Endothelial cell of umbilical vein (primary cell): ENCODE measurements at regions not wholly inside any gene's neighbourhood (a gene's known extent, or its start where the extent isn't known, plus 50 kb on each side); places are given as distances from the start of the nearest gene placed in this dataset.

Experiments
- BruUV-seq: library from RNA; stranded (reverse); fragments of 400-500 nt; replicated peaks from 2 replicates; lab custom pipeline; 2021; lab: Mats Ljungman, UMichigan
- CTCF ChIA-PET: fragments of 300-600, 350-600 bp; sonication (Branson Sonifier 250); formaldehyde crosslinking; loops from one replicate; lab custom pipeline; 2021; ENCODE audit warnings: antibody characterized with exemption, inconsistent platforms; lab: Charles Lee
- POLR2A ChIA-PET: fragments of 300-600, 350-600 bp; sonication (Branson Sonifier 250); formaldehyde crosslinking; loops from one replicate; lab custom pipeline; 2021; ENCODE audit warnings: antibody characterized with exemption, inconsistent platforms; lab: Charles Lee
- DNase-seq: peaks from one replicate; pipeline ENCODE4 v3.0.0-alpha.2; 2011; ENCODE audit warnings: low read depth, low spot score
- FAIRE-seq: peaks from 2 replicates; lab custom pipeline; 2011; peaks lifted over from hg19 to GRCh38; lab: Jason Lieb, UNC
- H2AFZ ChIP-seq: 2 replicates; pipeline ENCODE4 v1.6.0; 2012; ENCODE audit warnings: low read depth, low read length, control low read depth, inconsistent platforms
- H3K27ac ChIP-seq: 2 replicates; pipeline ENCODE4 v1.5.1; 2011; ENCODE audit warnings: low read depth, mild to moderate bottlenecking, control low read depth, low read length, moderate library complexity; ENCODE audit not compliant: insufficient read depth
- H3K27me3 ChIP-seq, 2 experiments: 2 replicates each; pipeline versions ENCODE4 v1.6.0 to v1.6.1; 2011; ENCODE audit warnings: low read length in 2 of 2, mixed read lengths in 1 of 2; ENCODE audit not compliant: control insufficient read depth in 2 of 2, insufficient read depth in 2 of 2
- H3K36me3 ChIP-seq, 2 experiments: 2 replicates in 1 of 2; 3 replicates in 1 of 2; pipeline ENCODE4 v1.5.1; 2011; ENCODE audit warnings: low read length in 2 of 2, mild to moderate bottlenecking in 1 of 2, moderate library complexity in 1 of 2; ENCODE audit not compliant: control insufficient read depth in 2 of 2, insufficient read depth in 2 of 2; ENCODE audit errors: extremely low read depth in 1 of 2
- H3K4me1 ChIP-seq: 3 replicates; pipeline ENCODE4 v1.5.1; 2011; ENCODE audit warnings: mild to moderate bottlenecking, low read length; ENCODE audit not compliant: control insufficient read depth, insufficient read depth; ENCODE audit errors: extremely low read depth
- H3K4me2 ChIP-seq: 2 replicates; pipeline ENCODE4 v1.6.1; 2011; ENCODE audit warnings: low read length, control low read depth, mixed read lengths; ENCODE audit not compliant: insufficient read depth
- H3K4me3 ChIP-seq, 3 experiments: fragments of 200-600 bp in 1 of 3; sonication (generic), shearing (Covaris generic) in 1 of 3; replicated peaks in 1 of 3; 2 replicates each; pipeline ENCODE4 v1.5.1; 2011 to 2016; ENCODE audit warnings: control low read depth in 3 of 3, low read length in 3 of 3, mild to moderate bottlenecking in 2 of 3, inconsistent platforms in 1 of 3, low read depth in 1 of 3, moderate library complexity in 1 of 3; ENCODE audit not compliant: insufficient read depth in 1 of 3
- H3K79me2 ChIP-seq: 2 replicates; pipeline ENCODE4 v1.6.0; 2012; ENCODE audit warnings: low read length, inconsistent platforms; ENCODE audit not compliant: control insufficient read depth, insufficient read depth
- H3K9ac ChIP-seq: replicated peaks from 2 replicates; pipeline ENCODE3; 2011; ENCODE audit warnings: low read length, control low read depth; ENCODE audit not compliant: insufficient read depth; ENCODE audit errors: extremely low read depth
- H3K9me1 ChIP-seq: replicated peaks from 3 replicates; pipeline ENCODE4 v1.6.0; 2011; ENCODE audit warnings: mild to moderate bottlenecking, low read length; ENCODE audit not compliant: control insufficient read depth, insufficient read depth; ENCODE audit errors: extremely low read depth
- H3K9me3 ChIP-seq: replicated peaks from 2 replicates; pipeline ENCODE4 v1.5.1; 2012; ENCODE audit warnings: low read length, inconsistent platforms; ENCODE audit not compliant: control insufficient read depth, insufficient read depth
- H4K20me1 ChIP-seq: replicated peaks from 2 replicates; pipeline ENCODE3; 2011; ENCODE audit warnings: mild to moderate bottlenecking, low read length; ENCODE audit not compliant: control insufficient read depth, insufficient read depth; ENCODE audit errors: extremely low read depth
- CTCF ChIP-seq, 2 donors: IDR thresholded peaks; 1 replicate in 1 of 2; 2 replicates in 1 of 2; pipeline ENCODE4 v1.5.1; 2011; ENCODE audit warnings: low read length in 2 of 2, mild to moderate bottlenecking in 2 of 2, moderate library complexity in 2 of 2, control low read depth in 1 of 2, inconsistent platforms in 1 of 2, low read depth in 1 of 2; ENCODE audit not compliant: insufficient read depth in 1 of 2; ENCODE audit errors: extremely low read depth in 1 of 2
- EZH2 ChIP-seq: IDR thresholded peaks from 2 replicates; pipeline ENCODE4 v1.6.1; 2012; ENCODE audit warnings: borderline replicate concordance, low read depth, mild to moderate bottlenecking, moderate library complexity, low read length, inconsistent platforms; ENCODE audit not compliant: severe bottlenecking
- FOS ChIP-seq: IDR thresholded peaks from 2 replicates; pipeline ENCODE4 v1.6.1; 2011; ENCODE audit warnings: mild to moderate bottlenecking, low read length, moderate library complexity, borderline replicate concordance; ENCODE audit not compliant: insufficient read depth
- GATA2 ChIP-seq: IDR thresholded peaks from 2 replicates; pipeline ENCODE4 v1.7.0; 2011; ENCODE audit warnings: low read depth, mild to moderate bottlenecking, moderate library complexity, mixed read lengths, low read length; ENCODE audit not compliant: insufficient read length, insufficient read depth
- JUN ChIP-seq: IDR thresholded peaks from 2 replicates; pipeline ENCODE4 v1.6.1; 2011; ENCODE audit warnings: borderline replicate concordance, low read depth; ENCODE audit not compliant: insufficient read length, insufficient read depth
- MAX ChIP-seq: IDR thresholded peaks from 2 replicates; pipeline ENCODE4 v1.6.1; 2011; ENCODE audit not compliant: insufficient read depth, insufficient read length
- MYC ChIP-seq: IDR thresholded peaks from one replicate; pipeline ENCODE4 v1.6.1; 2011; ENCODE audit warnings: mild to moderate bottlenecking, low read depth, low read length
- POLR2A ChIP-seq: IDR thresholded peaks from 2 replicates; pipeline ENCODE4 v1.6.1; 2012; ENCODE audit warnings: low read depth, mild to moderate bottlenecking, control low read depth, low read length
- POLR2AphosphoS5 ChIP-seq: IDR thresholded peaks from 2 replicates; pipeline ENCODE4 v1.6.1; 2012; ENCODE audit warnings: low read depth, mild to moderate bottlenecking, control low read depth, low read length, moderate library complexity; ENCODE audit not compliant: insufficient read depth
- dilution Hi-C: fragments of 300-500 bp; cut with MboI; formaldehyde crosslinking; loops from one replicate; pipeline ENCODE4 v1.15.0; 2019; ENCODE audit warnings: low sequenced_read_pairs; ENCODE audit not compliant: extremely low pct_ligation_motif_present
- intact Hi-C: fragments of 100-400 bp; cut with micrococcal nuclease; formaldehyde crosslinking; loops from one replicate; pipeline ENCODE4 v1.10.0; 2022

- H3K27ac ChIP-seq = no peak overlapping the region
- intact Hi-C loops = no loop called here
- no peaks in the 10 kb centered on the region for H3K9me3 ChIP-seq
- BruUV-seq = no TSS peak
- TF ChIP-seq CTCF (IDR thresholded peaks at IDR 0.05; ENCODE audit: extremely low read depth in 1 of 2, insufficient read depth in 1 of 2, low read depth in 1 of 2, low read length in 2 of 2) = no peak
- no peak for TF ChIP-seq MAX
- no peak for TF ChIP-seq POLR2A
- TF ChIP-seq POLR2AphosphoS5 = no peak
- H3K79me2 ChIP-seq = no peaks in the 10 kb centered on the region
- DNase-seq (no peak), FAIRE-seq (no peak)
- H3K27me3 ChIP-seq = no peaks in the 10 kb centered on the region
- no peaks in the 10 kb centered on the region for H3K4me1 ChIP-seq
- H3K36me3 ChIP-seq = no peaks in the 10 kb centered on the region
- ChIA-PET POLR2A (no interaction called here), CTCF (no interaction called here)
- dilution Hi-C loops = no loop called here
- H2AFZ ChIP-seq = no peak overlapping the region
- H4K20me1 ChIP-seq = no peaks in the 10 kb centered on the region
- H3K9ac ChIP-seq = no peak overlapping the region
- no peak overlapping the region for H3K4me2 ChIP-seq
- no peaks in the 10 kb centered on the region for H3K9me1 ChIP-seq
- H3K4me3 ChIP-seq = no peak overlapping the region
Observed at GRCh38 chr7:89549768-89550167, 604.5 kb upstream of the STEAP1 start.

- BruUV-seq = no TSS peak
- Histone ChIP-seq H4K20me1 (no peaks in the 10 kb centered on the region), H2AFZ (no peak overlapping the region), H3K36me3 (no peaks in the 10 kb centered on the region), H3K4me2 (no peak overlapping the region), H3K4me1 (no peaks in the 10 kb centered on the region), H3K9me1 (no peaks in the 10 kb centered on the region), H3K79me2 (no peaks in the 10 kb centered on the region), H3K4me3 (no peak overlapping the region), H3K27me3 (no peaks in the 10 kb centered on the region), H3K27ac (no peak overlapping the region), H3K9me3 (no peaks in the 10 kb centered on the region), H3K9ac (no peak overlapping the region)
- ChIA-PET CTCF (no interaction called here), POLR2A (no interaction called here)
- intact Hi-C loops = no loop called here
- FAIRE-seq (no peak), DNase-seq (no peak)
- TF ChIP-seq MAX = no peak
- TF ChIP-seq POLR2AphosphoS5 = no peak
- TF ChIP-seq EZH2 = no peak
- TF ChIP-seq GATA2 = no peak
- no peak for TF ChIP-seq POLR2A
- no peak for TF ChIP-seq MYC
- no peak for TF ChIP-seq CTCF (IDR thresholded peaks at IDR 0.05; ENCODE audit: extremely low read depth in 1 of 2, insufficient read depth in 1 of 2, low read depth in 1 of 2, low read length in 2 of 2)
- TF ChIP-seq JUN = no peak
- no peak for TF ChIP-seq FOS
- dilution Hi-C loops = no loop called here
Observed at GRCh38 chr7:89554209-89554608, 600.1 kb upstream of the STEAP1 start.
